LNCAP (cell line): ENCODE measurements at regions not wholly inside any gene's neighbourhood (a gene's known extent, or its start where the extent isn't known, plus 50 kb on each side); places are given as distances from the start of the nearest gene placed in this dataset.

Experiments
- TF ChIP-seq, protein P1 (sequence below): fragments of 450-650 bp; IDR thresholded peaks from 2 replicates; pipeline ENCODE4 v1.5.1; 2017; ENCODE audit warnings: mild to moderate bottlenecking

DNA sequence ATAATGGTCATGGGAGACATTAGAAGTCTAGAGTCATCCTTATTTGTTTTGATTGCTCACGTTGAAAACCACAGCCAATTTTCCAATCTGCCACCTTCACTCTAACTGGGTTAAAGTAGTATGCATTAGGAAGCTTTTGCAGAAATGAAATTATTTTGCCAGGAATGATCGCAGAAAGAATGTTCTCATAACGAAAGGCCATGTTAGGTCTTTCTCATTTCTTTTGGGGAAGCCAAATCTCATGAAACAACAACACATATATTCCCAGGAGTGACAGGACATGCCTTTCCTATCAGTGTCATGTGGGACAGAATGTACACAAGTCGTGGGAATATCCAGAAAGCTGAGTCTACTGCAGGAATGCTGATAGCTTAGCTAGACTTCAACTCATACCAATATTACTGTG, 386.3 kb downstream of the AASDHPPT start:
- TF ChIP-seq, protein P1, sequence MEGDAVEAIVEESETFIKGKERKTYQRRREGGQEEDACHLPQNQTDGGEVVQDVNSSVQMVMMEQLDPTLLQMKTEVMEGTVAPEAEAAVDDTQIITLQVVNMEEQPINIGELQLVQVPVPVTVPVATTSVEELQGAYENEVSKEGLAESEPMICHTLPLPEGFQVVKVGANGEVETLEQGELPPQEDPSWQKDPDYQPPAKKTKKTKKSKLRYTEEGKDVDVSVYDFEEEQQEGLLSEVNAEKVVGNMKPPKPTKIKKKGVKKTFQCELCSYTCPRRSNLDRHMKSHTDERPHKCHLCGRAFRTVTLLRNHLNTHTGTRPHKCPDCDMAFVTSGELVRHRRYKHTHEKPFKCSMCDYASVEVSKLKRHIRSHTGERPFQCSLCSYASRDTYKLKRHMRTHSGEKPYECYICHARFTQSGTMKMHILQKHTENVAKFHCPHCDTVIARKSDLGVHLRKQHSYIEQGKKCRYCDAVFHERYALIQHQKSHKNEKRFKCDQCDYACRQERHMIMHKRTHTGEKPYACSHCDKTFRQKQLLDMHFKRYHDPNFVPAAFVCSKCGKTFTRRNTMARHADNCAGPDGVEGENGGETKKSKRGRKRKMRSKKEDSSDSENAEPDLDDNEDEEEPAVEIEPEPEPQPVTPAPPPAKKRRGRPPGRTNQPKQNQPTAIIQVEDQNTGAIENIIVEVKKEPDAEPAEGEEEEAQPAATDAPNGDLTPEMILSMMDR, result no peak

DNA sequence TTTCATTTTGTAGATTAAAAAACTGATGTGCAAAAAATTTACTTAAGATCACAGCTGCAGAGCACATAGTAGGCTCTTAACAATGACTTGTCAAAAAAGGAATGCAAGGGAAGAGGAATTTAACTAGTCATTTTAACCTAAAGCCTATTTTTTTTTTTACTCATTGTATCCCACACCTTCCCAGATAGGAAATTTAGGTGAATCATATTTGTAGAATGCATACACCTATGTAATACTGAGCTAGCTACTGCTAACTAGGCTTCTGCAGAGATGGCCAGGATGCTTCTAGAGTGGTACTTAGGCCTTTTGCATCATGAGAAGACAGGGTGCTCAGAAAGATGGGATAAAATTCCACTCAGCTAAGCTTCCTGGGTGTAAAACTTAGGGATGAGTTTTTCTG, 387.3 kb downstream of the AASDHPPT start:
- TF ChIP-seq, protein P1, result no peak

DNA sequence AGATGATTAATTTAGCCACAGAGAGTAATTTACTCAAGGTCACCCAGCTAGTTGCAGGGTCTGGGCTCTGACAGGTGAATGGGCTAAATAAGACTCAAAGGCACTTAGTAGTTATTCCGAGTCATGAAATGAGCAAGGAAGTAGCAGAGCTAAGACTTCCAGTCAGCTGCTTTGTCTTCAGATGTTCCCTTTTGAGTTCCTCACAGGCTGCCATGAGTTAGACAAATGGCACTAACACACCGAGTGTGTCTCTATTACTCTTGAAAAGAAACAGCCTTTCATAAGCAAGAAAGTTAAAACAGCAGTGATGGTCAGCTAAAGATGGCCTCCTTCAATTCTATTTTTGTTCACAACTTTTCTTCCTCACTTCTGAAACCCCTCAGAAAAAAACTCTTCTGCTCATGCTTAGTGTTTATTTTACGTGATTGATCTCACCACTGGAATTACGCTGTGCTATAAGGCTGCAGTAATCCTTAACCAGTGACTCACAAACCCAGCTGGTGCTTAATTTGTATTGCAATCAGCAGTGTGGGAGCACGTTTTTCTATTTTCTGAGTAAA, 389.1 kb downstream of the AASDHPPT start:
- TF ChIP-seq, protein P1, result no peak

DNA sequence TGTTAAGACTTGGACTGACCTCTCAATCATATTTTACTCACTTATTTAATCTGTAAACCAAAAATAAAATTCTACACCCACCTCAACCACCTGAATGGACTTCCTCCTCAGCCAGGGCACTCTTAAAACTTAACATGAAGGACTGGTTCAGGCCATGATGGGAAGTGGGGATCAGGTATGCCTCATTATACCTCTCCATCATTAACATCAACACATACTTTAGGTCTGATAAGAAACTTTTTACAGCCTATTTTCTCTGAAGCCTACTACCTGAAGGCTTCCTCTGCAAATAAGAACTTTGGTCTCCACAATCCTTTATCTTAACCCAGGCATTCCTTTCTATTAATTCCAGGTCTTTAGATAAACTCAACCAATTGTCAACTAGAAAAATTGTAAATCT, 390.0 kb downstream of the AASDHPPT start:
- TF ChIP-seq, protein P1, result no peak

DNA sequence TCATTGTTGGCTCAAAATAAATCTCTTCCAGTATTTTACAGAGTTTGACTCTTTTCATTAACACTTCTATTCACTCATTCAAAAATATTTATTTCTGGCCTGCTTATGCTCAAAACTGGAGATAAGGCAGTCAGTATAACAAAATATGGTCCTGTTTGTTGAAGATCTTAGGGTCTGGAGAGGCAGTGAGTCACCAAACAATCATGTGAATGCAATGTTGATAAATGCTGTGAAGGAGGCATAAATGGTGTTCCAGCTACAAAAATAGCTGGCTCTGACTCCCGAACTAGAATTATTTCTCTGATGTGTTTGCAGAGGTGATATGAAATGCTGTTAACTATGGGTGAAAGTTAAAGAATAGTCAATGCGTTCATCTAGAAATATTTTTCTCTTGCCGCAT, 390.6 kb downstream of the AASDHPPT start:
- TF ChIP-seq, protein P1, result no peak

DNA sequence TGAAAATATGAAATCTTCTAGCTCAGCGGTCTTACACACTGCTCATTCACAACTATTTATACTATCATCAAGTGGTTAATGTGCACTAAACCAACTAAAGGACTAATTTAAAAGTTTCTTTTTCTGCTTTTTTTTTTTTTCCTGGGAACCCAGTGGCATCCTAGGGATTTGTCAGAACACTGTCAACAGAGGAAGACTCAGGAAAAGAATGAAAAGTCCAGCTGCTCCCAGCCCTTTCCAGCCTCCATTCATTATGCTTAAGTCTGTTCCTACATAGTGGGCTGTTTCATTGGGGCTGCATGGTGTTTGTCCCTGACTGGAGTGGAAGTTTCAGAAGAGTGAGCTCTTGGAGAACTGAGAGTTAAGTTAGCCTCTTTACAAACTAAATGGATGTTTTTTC, 391.1 kb downstream of the AASDHPPT start:
- TF ChIP-seq, protein P1, result no peak

DNA sequence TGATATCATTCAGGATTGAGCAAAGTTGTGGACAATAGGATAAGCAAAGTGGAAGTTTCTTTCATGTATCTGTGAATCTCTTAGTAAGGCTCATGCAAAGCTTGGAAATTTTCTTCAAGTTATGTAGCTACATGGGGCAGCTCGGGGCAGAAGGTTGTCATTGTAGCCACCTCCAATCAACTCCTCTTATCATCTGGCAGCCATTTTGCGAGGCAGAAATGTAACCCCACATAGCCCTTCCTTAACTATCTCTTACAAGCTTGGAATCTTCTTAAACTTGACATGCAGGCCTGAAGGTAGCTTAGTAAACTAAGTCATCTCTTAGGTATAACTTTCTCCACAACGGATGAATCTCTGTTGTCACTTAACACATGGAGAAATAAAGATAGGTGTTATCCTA, 392.8 kb downstream of the AASDHPPT start:
- TF ChIP-seq, protein P1, result no peak

DNA sequence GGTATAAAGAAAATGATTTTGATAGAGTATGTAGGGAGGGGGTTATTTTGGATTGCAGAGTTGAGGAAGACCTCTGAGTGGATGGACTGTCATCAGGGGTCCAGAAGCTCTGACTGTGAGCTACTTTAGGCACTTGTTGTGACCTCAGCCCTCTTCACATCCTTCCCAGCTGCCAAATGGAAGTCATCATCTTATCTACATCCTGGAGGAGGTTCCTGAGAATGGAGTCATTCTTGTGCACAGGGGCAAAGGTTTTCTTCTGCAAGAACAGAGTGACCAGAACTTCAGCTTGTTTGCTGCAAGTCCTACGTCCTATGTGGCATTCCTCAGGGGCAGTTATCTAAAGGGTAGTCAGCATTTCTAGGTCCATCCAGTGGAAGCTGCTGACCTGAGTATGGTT, 393.8 kb downstream of the AASDHPPT start:
- TF ChIP-seq, protein P1, result no peak
